HG03460 (cell line): ENCODE measurements at regions not wholly inside any gene's neighbourhood (a gene's known extent, or its start where the extent isn't known, plus 50 kb on each side); places are given as distances from the start of the nearest gene placed in this dataset.
"Not testable (repeated sequence)": the region's sequence is repeated elsewhere in the genome, so short reads cannot be mapped to it uniquely, and the experiment has no call there.

ENCODE experiments used
- ATAC-seq: cut with Tn5 transposase; IDR thresholded peaks from one replicate; pipeline ENCODE4 v1.9.1; 2021; ENCODE audit not compliant: unreplicated experiment

GRCh38 chr13:30816736-30817135 lies 81.4 kb downstream of the ALOX5AP start:
- ATAC-seq, result no peak

- no peak for ATAC-seq
Observed at GRCh38 chr13:30818323-30818960, 83.1 kb downstream of the ALOX5AP start.

- ATAC-seq, result no peak
Observed at GRCh38 chr13:30819136-30819888, 84.0 kb downstream of the ALOX5AP start.

GRCh38 chr13:30821421-30821820 lies 84.7 kb upstream of the MEDAG start:
- ATAC-seq, result no peak

GRCh38 chr13:30824651-30825050 lies 81.4 kb upstream of the MEDAG start:
- no peak for ATAC-seq

- no peak for ATAC-seq
Observed at GRCh38 chr13:30826911-30827577, 79.0 kb upstream of the MEDAG start.

GRCh38 chr13:30827578-30827925 lies 78.5 kb upstream of the MEDAG start:
- no peak for ATAC-seq

GRCh38 chr13:30829145-30829832 lies 76.8 kb upstream of the MEDAG start:
- ATAC-seq, result no peak

- ATAC-seq, result no peak
Observed at GRCh38 chr13:30829833-30830637, 76.0 kb upstream of the MEDAG start.

- ATAC-seq, result no peak
Observed at GRCh38 chr13:30830638-30830965, 75.5 kb upstream of the MEDAG start.

GRCh38 chr13:30831515-30831914 lies 74.6 kb upstream of the MEDAG start:
- no peak for ATAC-seq

GRCh38 chr13:30832377-30832776 lies 73.7 kb upstream of the MEDAG start:
- ATAC-seq, result no peak

- no peak for ATAC-seq
Observed at GRCh38 chr13:30832845-30833332, 73.2 kb upstream of the MEDAG start.

GRCh38 chr13:30835442-30835841 lies 70.6 kb upstream of the MEDAG start:
- no peak for ATAC-seq

- ATAC-seq, result no peak
Observed at GRCh38 chr13:30837227-30838159, 68.6 kb upstream of the MEDAG start.

- ATAC-seq, result not testable (repeated sequence)
Observed at GRCh38 chr13:30839636-30840035, 66.4 kb upstream of the MEDAG start.

GRCh38 chr13:30840515-30840914 lies 65.6 kb upstream of the MEDAG start:
- no peak for ATAC-seq

GRCh38 chr13:30841154-30841553 lies 64.9 kb upstream of the MEDAG start:
- no peak for ATAC-seq

- no peak for ATAC-seq
Observed at GRCh38 chr13:30843548-30843947, 62.5 kb upstream of the MEDAG start.
